Gastroesophageal sphincter (tissue), 4 donors: ENCODE measurements at regions not wholly inside any gene's neighbourhood (a gene's known extent, or its start where the extent isn't known, plus 50 kb on each side); places are given as distances from the start of the nearest gene placed in this dataset.

ENCODE experiments used
- ATAC-seq: fragments of 150-250 bp; one replicate; pipeline ENCODE4 v1.9.1; 2016; ENCODE audit warnings: mild to moderate bottlenecking, moderate library complexity
- H3K27ac ChIP-seq, 4 donors: fragments of 200-600 bp; sonication (generic) in 3 of 4; 1 replicate in 3 of 4; 2 replicates in 1 of 4; pipeline ENCODE4 v1.5.1; 2016 to 2019
- H3K27me3 ChIP-seq: fragments of 200-600 bp; sonication (generic); one replicate; pipeline ENCODE4 v1.5.1; 2019
- H3K36me3 ChIP-seq, 2 donors: fragments of 200-600 bp; sonication (generic); one replicate each; pipeline ENCODE4 v1.5.1; 2019; ENCODE audit warnings: control low read depth in 1 of 2
- H3K4me1 ChIP-seq, 3 donors: fragments of 200-600 bp; sonication (generic); 1 replicate in 2 of 3; 2 replicates in 1 of 3; pipeline ENCODE4 v1.5.1; 2016 to 2019; ENCODE audit warnings: control low read depth in 2 of 3
- H3K4me3 ChIP-seq, 2 donors: fragments of 200-600 bp; sonication (generic); one replicate each; pipeline ENCODE4 v1.5.1; 2019; ENCODE audit warnings: mild to moderate bottlenecking in 1 of 2, moderate library complexity in 1 of 2
- H3K9me3 ChIP-seq, 3 donors: fragments of 200-600 bp; sonication (generic); one replicate each; pipeline ENCODE4 v1.5.1; 2017 to 2019; ENCODE audit warnings: control low read depth in 2 of 3
- EP300 ChIP-seq: sonication (generic); formaldehyde crosslinking; IDR thresholded peaks from one replicate; pipeline ENCODE4 v1.6.1; 2017; ENCODE audit warnings: antibody characterized with exemption, mild to moderate bottlenecking
- POLR2A ChIP-seq, 2 donors: fragments of 450-650 bp; IDR thresholded peaks; one replicate each; pipeline ENCODE4 v1.6.1; 2017; ENCODE audit warnings: antibody characterized with exemption in 2 of 2, mild to moderate bottlenecking in 2 of 2, moderate library complexity in 1 of 2
- POLR2AphosphoS5 ChIP-seq: sonication (generic); formaldehyde crosslinking; IDR thresholded peaks from one replicate; pipeline ENCODE4 v1.6.1; 2017; ENCODE audit warnings: antibody characterized with exemption
- WGBS, 2 donors: methylation state at CpG; one replicate each; pipeline ENCODE4 v1.1.5; 2018; ENCODE audit warnings: low coverage in 1 of 2; 5-methylcytosine and 5-hydroxymethylcytosine counted together
- TF ChIP-seq, protein P1 (sequence below), 4 experiments: fragments of 200-600 bp in 2 of 4; fragments of 450-650 bp in 2 of 4; sonication (generic) in 1 of 4; IDR thresholded peaks; one replicate each; pipeline ENCODE4 v1.5.1; 2017 to 2019; ENCODE audit warnings: antibody characterized with exemption in 4 of 4, mild to moderate bottlenecking in 2 of 4, moderate library complexity in 2 of 4

DNA sequence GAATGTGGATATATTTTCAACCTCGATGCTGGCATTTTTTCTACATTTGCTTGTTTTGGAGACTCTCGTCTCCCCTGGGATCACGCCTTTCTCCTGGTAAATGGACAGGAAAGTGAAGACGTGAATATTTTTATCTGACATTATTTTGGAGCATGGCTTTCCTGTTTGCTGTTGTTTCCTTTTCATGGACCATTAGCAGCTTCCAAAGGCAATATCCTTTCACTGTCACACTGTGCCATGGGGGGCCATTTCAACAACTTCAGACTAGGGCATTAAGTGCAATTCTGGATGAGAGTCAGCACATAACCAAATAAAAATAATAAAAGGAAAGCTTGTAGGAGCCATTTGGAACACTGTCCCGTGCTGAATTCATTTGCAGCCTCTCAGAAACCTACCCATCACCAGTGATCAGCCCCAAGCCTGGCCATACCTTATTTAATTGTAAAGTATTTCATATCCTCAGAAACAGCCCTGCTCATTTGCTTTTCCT, 75.9 kb upstream of the NEUROD6 start:
- Histone ChIP-seq H3K36me3 (no peaks in the 10 kb centered on the region), H3K4me3 (no peak overlapping the region), H3K27me3 (peaks cover 8% of the 10 kb centered on the region), H3K27ac (no peak overlapping the region), H3K4me1 (no peaks in the 10 kb centered on the region), H3K9me3 (no peaks in the 10 kb centered on the region)
- no peak for TF ChIP-seq EP300
- no peak for TF ChIP-seq POLR2A (IDR thresholded peaks at IDR 0.05)
- no peak for TF ChIP-seq POLR2AphosphoS5
- ATAC-seq: no peak
- WGBS, 2 donors: 79 to 82% methylated on average over 5 of the region's 5 CpGs

DNA sequence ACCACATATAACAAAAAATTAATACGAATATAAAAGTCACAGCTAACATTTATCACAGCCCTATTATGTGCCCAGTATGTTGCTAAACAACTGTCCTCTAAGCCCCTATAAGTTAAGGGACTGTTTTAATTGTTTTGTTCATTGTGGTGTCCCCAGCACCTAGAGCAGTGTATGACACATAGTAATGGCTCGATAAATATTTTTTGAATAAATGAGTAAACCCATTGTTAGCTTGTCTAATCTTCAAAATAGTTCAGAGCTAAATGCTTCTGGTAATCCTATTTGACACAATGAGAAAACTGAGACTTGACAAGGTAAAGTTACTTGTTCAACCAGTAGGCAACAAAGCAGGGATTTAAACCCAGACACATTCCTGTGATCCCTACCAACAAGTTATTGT, 78.4 kb upstream of the NEUROD6 start:
- Histone ChIP-seq H3K4me3 (no peak overlapping the region), H3K27ac (no peak overlapping the region), H3K4me1 (no peaks in the 10 kb centered on the region), H3K27me3 (peaks cover 8% of the 10 kb centered on the region), H3K36me3 (no peaks in the 10 kb centered on the region), H3K9me3 (no peaks in the 10 kb centered on the region)
- TF ChIP-seq POLR2A (IDR thresholded peaks at IDR 0.05): no peak
- ATAC-seq: no peak
- WGBS, 2 donors: 73 to 84% methylated on average over 2 of the region's 2 CpGs

DNA sequence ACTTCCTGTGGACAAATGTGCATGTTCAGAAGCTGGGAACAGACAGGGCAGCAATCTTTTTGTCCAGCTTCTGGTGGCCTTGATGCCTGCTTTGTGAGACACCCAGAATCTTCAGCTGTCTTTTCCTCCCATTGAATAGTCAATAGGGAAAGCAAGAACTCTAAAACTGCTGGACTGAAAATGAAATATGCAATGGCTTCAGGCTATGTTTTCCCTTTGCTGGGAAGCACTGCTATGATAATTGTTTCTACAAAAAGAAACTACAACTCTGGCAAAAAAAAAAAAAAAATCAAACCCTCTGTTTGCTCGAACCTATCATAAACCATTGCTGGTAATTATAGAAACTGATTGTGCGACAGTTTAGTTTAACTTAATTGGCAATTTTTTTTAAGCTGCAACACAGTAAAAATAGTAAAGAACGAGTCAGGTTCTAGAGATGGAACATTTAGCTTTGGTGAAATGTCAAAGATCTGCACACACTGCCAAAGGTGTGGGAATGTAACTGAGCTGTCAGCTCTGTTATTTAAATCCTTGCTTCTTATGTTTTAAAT, 79.1 kb upstream of the NEUROD6 start:
- no peak for TF ChIP-seq POLR2A (IDR thresholded peaks at IDR 0.05)
- no peak for TF ChIP-seq EP300
- no peak for TF ChIP-seq POLR2AphosphoS5
- TF ChIP-seq, protein P1, sequence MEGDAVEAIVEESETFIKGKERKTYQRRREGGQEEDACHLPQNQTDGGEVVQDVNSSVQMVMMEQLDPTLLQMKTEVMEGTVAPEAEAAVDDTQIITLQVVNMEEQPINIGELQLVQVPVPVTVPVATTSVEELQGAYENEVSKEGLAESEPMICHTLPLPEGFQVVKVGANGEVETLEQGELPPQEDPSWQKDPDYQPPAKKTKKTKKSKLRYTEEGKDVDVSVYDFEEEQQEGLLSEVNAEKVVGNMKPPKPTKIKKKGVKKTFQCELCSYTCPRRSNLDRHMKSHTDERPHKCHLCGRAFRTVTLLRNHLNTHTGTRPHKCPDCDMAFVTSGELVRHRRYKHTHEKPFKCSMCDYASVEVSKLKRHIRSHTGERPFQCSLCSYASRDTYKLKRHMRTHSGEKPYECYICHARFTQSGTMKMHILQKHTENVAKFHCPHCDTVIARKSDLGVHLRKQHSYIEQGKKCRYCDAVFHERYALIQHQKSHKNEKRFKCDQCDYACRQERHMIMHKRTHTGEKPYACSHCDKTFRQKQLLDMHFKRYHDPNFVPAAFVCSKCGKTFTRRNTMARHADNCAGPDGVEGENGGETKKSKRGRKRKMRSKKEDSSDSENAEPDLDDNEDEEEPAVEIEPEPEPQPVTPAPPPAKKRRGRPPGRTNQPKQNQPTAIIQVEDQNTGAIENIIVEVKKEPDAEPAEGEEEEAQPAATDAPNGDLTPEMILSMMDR (IDR thresholded peaks at IDR 0.05): no peak
- no peaks in the 10 kb centered on the region for H3K4me1 ChIP-seq
- WGBS, 2 donors: 38 to 43% methylated on average over 3 of the region's 3 CpGs
- H3K9me3 ChIP-seq: no peaks in the 10 kb centered on the region
- H3K27ac ChIP-seq: no peak overlapping the region
- ATAC-seq: no peak
- H3K27me3 ChIP-seq: peaks cover 8% of the 10 kb centered on the region
- H3K4me3 ChIP-seq: no peak overlapping the region
- H3K36me3 ChIP-seq: no peaks in the 10 kb centered on the region

DNA sequence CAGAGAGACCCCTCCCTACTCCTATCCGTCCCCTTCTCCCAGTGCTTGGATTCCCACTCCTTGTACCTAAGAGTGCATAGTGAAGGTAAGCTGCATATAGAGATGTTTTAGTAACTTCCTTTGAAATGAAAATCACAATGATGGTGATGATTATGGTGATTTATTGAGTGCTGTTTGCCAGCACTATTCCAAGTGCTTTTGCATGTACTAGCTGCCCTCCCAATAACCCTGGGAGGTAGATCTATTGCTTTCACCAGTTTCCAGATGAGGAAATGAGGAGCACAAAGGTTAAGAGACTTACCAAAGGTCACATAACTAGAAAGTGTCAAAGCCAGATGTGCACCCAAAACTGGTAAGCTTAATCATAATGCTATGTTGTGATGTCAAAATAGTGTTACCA, 80.4 kb upstream of the NEUROD6 start:
- no peak overlapping the region for H3K4me3 ChIP-seq
- ATAC-seq: no peak
- H3K36me3 ChIP-seq: no peaks in the 10 kb centered on the region
- no peak for TF ChIP-seq POLR2A (IDR thresholded peaks at IDR 0.05)
- no peak for TF ChIP-seq EP300
- no peak for TF ChIP-seq POLR2AphosphoS5
- TF ChIP-seq, protein P1 (IDR thresholded peaks at IDR 0.05): no peak
- H3K4me1 ChIP-seq: no peaks in the 10 kb centered on the region
- WGBS, 2 donors: 55 to 100% methylated on average over 1 of the region's 1 CpG
- no peak overlapping the region for H3K27ac ChIP-seq
- H3K9me3 ChIP-seq: no peaks in the 10 kb centered on the region
- H3K27me3 ChIP-seq: peaks cover 8% of the 10 kb centered on the region

DNA sequence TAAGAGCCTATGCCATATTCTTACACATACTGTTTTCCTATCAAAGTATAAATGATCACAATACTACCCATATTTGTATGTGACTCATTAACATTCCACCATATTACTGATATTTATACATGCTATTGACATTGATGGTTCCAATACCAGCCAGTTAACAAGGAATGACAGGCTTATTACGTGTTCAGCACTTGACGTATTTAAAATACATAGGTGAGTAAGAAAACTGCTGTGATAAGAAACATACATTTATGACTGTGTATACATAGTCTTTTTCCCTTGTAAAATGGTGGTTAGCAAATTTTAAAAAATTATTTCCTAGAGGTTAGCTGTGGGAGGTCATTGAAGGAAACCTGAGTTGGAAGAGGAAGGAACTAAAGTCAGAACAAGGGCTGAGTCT, 81.1 kb upstream of the NEUROD6 start:
- no peak overlapping the region for H3K27ac ChIP-seq
- TF ChIP-seq POLR2AphosphoS5 (no peak), POLR2A (IDR thresholded peaks at IDR 0.05) (no peak), EP300 (no peak)
- TF ChIP-seq, protein P1 (IDR thresholded peaks at IDR 0.05): no peak
- no peak for ATAC-seq
- no peaks in the 10 kb centered on the region for H3K36me3 ChIP-seq
- H3K4me1 ChIP-seq: no peaks in the 10 kb centered on the region
- peaks cover 8% of the 10 kb centered on the region for H3K27me3 ChIP-seq
- no peaks in the 10 kb centered on the region for H3K9me3 ChIP-seq
- no peak overlapping the region for H3K4me3 ChIP-seq
- 82 to 85% methylated on average over 2 of the region's 2 CpGs for WGBS, 2 donors

DNA sequence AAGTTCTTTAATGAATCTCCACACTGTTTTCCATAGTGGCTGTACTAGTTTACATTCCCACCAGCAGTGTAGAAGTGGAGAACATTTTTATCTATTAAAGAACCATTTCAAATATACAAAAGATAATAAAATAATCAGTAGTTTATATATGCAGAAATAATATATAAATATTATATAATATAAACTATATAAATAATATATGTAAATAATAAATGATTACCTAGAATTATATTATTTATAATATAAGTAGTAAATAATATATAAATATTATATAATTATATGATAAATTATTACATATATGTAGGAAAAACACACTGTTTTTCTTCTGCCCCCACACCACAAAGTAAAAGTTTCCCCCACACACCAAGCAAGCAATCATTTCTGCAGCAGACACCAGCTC, 83.5 kb upstream of the NEUROD6 start:
- H3K27ac ChIP-seq: no peak overlapping the region
- ATAC-seq: no peak
- no peaks in the 10 kb centered on the region for H3K9me3 ChIP-seq
- no peak overlapping the region for H3K4me3 ChIP-seq
- TF ChIP-seq POLR2AphosphoS5 (no peak), POLR2A (IDR thresholded peaks at IDR 0.05) (no peak)
- H3K4me1 ChIP-seq: no peaks in the 10 kb centered on the region
- peaks cover 13% of the 10 kb centered on the region for H3K27me3 ChIP-seq
- H3K36me3 ChIP-seq: no peaks in the 10 kb centered on the region
